ENCODE measurements at regions not wholly inside any gene's neighbourhood (a gene's known extent, or its start where the extent isn't known, plus 50 kb on each side); places are given as distances from the start of the nearest gene placed in this dataset.

DNA sequence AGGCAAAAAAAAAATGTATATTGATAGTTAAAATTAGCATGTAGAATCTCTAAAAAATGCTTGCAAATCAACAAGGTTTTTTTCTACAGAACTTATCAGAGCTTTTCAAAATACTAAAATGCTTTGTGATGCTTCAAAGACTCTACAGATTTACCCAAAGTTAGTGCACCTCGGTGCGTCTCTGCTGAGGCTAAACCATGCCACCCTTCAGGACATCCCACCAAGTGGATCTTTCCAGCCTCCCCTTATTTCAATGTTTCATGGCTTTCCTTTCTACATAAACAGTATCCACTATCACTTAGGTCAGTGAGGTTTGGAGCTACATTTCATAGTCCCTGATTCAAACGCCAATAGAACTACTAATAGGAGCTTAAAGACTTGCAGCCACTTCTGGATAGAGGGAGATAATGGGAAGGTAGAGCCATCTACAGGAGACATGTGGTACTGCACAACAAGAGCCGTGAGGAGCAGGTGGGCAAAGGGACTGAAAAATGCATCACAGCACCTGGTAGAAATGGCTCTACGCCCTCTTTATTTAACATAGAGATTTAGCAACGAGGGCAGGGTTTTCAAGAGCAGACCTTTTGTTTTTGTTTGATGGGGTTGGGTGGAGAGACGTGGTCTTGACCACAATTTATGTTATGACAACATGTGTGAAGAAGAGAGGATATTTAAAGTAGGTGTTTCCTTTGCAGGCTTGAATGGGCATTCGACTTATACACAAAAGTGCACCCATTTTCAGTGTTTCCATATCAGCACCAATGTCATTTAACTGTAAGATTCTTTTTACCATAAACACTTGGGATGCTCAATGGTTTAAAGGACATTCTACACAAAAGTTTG is 56.1 kb upstream of the SLC35G4 start:
- DNase-seq (ENCODE audit: low read depth) = peak; percentile 6

DNA sequence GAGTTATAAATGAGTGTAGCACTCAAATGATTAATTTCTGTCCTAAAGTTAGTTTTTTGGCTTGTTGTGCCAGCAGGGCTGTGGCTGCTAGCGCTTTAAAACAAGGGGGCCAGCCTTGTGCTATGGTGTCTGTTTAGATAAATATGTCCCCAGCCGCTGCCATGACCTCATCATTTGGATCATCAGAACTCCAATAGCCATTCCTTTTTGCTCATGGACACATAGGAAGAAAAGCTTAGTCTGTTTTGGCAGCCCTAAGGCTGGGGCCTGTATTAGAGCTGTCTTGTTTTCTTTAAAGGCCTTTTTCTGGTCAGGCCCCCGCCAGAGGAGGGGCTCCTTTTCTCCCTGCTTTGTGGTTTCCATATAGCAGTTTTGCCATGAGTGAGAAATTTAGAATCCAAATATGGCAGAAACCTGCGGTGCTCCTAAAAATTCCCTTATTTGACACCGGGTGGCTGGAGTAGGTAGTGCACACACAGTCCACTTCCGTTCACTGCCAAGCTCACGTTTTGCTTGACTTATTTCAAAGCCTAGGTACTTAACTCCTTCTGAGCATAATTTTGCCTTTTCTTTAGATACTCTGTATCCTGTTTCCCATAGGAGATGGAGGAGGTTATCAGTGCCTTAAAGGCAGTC is 60.4 kb upstream of the SLC35G4 start:
- no peak for DNase-seq (ENCODE audit: low read depth)

DNA sequence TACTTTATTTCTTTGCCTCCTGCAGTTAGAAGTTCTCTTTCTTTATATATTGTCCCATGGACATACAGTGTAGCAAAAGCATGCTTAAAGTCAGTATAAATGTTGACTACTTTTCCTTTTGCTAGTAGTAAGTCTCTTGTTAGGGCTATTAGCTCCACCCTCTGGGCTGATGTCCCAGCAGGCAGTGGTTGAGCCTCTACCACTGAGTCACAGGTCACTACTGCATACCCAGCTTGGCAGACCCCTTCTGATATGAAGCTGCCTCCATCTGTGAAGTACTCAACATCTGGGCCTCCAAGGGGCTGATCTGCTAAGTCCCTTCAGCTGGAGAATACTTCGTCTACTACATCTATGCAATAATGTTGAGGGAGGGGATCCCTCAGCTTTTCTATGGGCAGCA is 61.0 kb upstream of the SLC35G4 start:
- no peak for DNase-seq (ENCODE audit: low read depth)

DNA sequence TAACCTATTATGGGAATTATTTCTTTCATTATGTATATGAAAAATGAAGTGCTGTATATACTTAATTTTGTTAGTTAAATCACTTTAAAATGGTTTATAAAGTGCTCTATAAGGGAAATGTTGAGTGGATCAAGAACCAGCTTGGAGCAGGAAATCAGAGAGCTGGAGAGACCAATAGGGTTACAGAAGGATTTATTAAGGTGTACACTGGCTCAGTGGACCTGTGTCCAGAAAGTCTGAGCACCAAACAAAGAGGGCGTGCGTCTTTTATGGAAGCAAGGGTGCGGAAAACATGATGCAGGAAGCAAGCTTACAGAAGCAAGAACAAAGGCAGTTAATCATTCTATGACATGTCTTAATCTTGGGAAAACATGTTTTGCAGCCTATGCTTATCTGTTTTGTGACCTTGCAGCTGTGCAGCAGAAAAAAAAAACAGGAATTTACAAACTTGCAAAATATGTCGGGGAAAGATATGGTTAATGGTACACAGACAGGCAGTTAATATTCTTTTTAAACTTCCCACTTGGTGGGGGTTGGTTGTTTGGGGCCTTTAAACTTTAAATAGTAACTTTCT is 65.2 kb upstream of the SLC35G4 start:
- no peak for DNase-seq (ENCODE audit: low read depth)

DNA sequence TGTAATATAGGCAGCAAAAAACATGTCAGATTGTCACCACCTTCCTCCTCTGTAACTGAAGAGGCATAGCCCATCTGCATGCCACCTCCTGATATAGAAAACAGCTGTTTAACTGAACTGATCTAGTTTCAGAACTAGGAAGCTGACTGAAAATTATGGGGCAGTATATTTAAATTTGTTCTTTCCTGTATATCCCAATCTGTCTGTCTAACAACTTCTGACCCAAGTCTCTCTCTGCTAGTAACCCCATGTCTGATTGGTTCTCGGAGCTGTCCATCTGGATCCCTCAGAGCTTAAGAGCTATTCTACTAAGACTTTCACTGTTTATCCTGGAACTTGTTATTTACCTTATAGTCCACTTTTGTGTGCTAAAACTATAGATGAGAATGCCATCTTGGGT is 68.2 kb upstream of the SLC35G4 start:
- DNase-seq (ENCODE audit: low read depth) = no peak

DNA sequence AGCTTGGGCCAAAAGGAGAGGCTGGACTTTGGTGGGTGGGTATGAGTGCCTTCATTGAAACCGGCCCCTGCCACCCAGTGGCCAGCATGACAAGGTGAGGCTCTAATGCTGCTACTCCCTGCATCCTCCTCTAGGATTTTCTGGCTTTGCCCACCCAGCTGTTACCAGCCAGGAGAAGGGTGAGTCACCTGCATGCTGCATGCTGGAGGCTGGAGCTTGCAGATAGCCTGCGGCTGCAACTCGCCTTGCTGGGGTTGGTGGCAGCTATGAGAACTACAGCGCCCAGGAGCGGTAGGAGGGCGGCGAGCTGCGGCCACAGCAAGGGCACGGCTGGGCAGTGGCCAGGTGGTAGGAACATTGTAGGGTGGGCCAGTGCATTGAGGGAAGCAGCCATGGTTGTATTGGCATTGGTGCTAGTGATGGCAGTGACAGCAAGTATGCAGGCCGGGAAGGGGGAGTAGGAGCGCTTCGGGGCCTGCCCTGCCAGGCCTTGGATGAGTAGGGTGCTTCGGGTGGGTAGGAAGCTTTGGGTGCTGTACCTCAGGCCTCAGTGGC is 75.4 kb upstream of the SLC35G4 start:
- no peak for DNase-seq (ENCODE audit: low read depth)

DNA sequence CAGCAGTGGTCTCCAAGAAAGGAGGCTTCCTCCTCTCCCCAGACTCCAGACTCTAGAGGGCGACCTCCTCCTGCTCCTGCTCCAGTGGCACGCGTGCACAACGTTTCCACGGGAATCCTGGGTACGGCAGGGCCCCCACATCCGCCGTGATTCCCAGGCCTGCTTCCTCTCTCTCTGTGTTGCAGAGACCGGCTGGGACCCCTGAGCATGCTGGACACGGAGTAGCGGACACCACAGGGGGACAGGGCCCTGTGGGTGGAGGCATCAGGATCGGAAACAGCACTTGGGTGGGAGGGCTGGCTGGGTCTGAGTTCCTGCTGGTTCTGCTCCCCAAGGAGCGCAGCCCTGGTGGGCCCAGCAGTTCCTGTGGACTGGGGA is 75.9 kb upstream of the SLC35G4 start:
- no peak for DNase-seq (ENCODE audit: low read depth)

DNA sequence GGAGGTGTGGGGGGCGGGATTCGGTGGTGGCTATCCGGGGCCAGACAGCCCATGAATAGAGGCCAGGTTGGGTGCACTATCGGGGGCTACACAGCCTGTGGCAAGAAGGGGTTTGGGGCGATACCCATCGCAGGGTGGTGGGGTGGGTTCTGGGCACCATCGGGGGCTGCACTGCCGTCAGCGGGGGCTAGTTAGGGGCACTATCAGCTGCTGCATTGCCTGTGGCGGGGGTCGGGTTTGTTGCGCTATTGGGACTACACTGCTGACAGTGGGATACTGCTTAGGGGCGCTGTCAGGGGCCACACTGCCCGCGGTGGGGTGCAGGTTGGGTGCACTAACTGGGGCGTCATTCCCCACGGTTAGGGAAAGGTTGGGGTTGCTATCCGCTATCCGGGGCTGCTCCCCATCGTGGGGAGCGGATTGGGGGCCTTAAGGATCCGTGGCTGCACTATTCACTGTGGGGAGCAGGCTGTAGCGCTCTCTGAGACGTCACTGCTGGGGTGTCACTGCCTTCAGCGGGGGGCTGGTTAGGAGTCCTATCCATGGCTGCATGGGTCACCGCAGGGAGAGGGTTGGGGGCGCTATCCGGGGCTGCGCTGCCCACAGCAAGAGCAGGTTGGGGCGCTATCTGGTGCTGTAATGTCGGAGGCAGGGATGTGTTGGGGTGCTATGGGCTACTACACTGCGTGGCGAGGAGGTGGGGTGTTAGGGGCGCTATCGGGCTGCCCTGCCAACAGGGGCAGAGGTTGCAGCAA is 76.5 kb upstream of the SLC35G4 start:
- no peak for DNase-seq (ENCODE audit: low read depth)

DNA sequence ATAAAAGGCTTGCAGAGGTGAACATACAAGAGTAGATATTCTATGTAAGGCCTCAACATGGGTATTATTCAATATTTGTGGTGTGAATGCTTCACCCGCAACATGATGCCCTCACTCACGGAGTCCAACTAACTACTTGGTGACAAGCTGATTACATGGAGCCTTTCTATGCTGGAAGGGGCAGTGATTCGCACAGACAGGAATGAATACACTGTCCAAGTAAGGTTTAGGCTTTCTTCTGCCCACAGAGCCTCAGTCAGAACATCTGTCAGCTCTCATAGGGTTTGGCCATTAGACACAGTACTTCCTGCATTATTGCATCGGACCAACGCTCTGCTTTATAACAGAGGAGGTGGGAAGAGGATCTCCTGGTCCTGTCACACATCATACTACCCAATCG is 80.3 kb upstream of the SLC35G4 start:
- DNase-seq (ENCODE audit: low read depth) = no peak

DNA sequence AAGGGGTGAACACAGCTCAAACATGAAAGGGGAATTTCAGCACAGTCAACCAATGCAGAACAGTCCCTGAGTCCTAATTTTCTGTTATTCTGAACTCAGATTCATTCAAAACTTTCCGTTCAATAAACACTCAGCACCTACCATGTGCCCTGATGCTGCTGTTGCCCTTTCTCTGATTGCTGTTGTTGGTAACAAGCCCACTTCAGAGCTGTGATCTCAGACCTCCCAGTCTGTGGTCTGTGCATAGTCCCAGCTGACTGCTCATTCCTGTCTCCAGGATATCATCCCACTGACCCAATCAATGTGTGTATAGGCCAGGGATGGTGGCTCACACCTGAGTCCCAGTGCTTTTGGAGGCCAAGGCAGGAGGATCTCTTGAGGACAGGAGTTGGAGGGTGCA is 82.7 kb upstream of the SLC35G4 start:
- no peak for DNase-seq (ENCODE audit: low read depth)

DNA sequence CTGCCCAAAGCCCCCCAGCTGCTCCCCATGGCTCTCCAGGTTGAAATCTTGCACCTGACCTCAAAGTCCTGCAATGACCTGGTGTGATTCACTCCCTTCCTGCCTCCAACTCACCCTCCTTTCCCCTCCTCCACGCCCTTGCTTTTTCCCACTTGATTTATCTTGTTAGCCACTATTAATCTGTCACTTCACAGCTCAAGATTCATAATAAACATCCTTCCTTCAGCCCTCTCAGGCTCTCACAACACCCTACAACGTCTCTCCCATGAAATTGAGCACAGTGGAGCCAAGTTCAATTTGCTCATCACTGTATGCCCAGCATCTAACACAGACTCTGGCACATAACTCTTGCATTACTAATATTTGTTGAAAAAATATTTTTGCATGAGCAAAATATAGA is 85.6 kb upstream of the SLC35G4 start:
- no peak for DNase-seq (ENCODE audit: low read depth)

DNA sequence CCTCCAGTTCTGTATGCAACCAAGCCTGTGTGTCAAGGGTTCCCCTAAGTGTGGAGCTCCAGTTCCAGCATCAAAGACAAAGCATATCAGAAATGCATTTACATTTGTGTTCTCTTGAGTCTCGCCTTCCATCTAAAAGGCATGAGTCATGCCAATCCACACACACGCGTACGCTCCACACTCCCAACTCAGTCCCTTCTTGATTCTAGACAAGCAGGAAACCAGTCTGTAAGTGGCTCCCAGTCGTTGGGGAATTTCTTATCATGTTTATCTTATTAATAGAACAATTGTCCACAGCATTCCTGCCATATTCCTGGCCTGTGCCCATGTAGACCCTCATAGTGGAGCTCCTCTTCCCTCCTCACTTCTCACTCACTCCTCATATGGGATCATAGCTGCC is 86.4 kb upstream of the SLC35G4 start:
- DNase-seq (ENCODE audit: low read depth) = no peak

DNA sequence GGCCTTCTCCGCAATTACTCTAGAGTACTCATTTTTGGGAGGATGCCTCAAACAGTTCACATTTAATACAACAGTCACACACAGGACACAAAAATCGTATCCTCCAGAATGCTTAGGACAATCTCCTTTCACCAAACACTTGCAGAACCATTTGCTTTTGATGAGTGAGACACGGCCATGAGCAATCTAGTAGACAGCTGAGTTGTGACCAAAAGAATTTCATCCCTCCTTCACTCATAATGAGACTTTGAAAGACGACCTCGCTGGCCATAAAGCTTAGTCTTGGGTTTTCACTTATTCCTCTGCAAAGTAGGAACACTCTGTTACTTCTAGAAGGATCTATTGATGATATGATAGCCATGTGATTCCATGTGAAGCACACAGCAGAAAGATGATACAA is 87.5 kb upstream of the SLC35G4 start:
- no peak for DNase-seq (ENCODE audit: low read depth)

DNA sequence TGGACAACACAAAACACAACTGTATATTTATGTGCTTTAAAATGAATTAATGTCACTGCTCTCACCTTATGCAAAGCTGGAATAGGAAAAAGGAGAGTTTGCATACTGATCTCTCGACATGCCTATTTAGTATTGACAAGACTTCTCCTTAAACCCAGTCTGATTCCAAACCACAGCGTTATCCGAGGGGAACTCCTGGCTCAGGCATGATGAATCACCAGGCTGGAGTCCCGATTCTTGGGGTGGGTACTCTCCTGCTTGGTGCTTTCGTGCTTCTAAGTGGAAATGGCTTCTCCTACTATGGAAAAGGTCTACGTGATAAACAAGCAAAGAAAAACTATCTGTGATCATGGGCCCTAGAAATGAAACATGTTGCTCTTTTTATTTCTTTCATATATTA is 88.9 kb upstream of the SLC35G4 start:
- no peak for DNase-seq (ENCODE audit: low read depth)

DNA sequence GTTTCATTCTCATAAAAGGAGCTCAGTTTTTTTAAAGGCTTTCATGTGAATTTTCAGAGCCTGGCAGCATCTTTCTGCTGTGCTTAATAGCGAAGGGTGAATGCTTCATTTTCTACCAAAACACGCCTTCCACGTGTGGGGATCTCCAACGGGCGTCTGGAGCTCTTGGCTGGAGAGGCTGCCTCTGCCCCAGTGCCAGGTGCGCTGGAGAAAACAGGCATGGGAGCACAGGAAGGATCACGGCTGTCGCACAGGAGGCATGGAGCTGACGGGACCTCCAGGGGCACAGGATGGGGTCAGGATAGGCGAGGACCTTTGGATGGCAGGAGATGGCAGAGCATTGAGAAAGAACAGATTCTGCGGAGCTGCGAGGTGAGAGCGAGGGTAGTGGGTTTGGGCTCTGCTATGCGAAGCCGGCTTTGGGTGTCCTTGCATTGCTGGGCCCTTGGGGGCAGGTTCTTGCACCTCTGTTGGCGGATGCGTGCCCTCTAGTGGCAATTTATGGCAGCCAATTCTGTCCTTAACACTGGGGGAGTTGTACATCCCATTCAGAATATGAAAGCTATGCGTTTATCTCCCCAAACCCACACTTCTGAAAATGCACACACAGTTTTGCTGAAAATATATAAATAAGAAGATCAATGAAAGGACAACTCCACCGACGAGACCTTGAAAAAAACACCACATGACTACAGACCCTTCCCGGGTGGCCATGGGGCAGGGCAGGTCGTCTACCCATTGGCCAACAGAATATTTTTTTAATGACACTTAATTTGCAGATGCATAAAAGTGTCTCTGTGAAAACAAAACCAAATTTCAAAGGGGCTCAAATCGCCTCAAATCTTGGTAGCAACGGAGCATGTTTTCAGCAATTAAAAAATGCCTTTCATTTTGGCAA is 90.4 kb upstream of the SLC35G4 start:
- DNase-seq (ENCODE audit: low read depth) = peak; percentile 40

DNA sequence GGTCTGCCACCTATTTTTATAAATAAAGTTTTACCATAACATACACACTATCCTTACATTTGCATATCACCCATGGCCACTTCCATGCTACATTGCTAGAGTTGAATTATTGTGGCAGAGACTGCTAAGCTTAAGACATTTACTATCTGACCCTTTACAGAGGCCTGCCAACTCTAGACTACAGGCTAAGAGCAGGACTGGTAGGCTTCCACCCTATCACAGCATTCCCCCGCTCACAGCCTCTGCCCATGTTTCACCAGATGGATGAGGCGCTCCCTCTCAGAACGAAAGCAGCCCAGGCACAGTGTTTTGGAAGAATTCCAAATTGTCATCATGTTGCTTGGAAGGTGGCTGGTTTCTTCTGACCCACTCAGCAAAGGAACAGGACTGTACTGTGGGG is 91.7 kb upstream of the SLC35G4 start:
- DNase-seq (ENCODE audit: low read depth) = no peak

DNA sequence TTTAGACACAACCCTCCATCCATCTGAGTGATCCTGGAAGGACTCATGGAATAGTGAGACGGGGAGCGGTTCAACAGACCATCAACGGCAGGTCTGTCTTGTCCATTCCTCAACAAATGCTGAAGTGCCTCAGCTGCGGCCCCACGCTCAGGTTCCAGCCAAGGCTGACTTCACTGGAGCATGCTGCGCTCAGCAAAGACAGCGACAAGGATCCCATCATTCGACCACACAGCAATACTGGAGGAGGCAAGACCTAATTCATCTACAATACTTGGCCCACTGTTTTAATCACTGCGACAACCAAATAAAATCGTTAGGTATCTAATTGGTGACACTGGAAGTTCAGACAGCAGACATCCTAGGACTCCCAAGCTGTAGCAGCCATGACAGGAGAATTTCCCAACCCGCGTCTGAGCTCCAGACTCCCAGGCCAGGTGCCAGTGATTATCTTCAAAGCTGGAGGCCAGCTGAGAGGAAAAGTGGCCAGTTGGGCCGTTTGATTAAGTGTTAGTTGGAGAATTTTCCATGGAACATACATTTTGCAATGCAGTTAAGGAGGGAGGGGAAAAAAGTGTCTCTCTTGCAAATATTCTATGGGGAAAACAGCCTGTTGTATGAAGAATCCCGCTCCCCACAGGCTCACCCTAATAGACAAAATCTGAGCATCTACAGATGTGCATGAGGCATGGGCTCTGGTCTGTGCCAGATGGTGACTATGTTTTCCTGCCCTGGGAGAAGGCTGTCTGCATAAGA is 92.5 kb upstream of the SLC35G4 start:
- DNase-seq (ENCODE audit: low read depth) = no peak

DNA sequence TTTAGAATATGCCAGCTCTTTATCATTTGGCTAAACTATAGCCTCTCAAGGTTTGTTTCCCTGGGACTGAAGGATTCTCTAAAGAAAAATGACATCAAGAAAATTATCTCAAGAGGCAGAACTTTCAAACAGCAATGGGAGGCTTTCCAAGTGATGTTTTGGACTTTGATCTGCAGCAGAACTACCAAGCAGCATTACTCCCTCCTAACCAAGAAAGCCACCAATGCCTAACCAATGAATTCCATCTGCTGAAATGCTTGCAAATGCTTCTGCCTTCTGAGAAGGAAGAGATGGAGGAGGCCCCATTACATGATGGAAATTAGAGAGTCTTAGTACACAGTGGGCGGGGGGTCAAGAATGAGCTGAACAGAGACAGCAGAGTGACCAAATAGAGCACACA is 95.1 kb upstream of the SLC35G4 start:
- no peak for DNase-seq (ENCODE audit: low read depth)

DNA sequence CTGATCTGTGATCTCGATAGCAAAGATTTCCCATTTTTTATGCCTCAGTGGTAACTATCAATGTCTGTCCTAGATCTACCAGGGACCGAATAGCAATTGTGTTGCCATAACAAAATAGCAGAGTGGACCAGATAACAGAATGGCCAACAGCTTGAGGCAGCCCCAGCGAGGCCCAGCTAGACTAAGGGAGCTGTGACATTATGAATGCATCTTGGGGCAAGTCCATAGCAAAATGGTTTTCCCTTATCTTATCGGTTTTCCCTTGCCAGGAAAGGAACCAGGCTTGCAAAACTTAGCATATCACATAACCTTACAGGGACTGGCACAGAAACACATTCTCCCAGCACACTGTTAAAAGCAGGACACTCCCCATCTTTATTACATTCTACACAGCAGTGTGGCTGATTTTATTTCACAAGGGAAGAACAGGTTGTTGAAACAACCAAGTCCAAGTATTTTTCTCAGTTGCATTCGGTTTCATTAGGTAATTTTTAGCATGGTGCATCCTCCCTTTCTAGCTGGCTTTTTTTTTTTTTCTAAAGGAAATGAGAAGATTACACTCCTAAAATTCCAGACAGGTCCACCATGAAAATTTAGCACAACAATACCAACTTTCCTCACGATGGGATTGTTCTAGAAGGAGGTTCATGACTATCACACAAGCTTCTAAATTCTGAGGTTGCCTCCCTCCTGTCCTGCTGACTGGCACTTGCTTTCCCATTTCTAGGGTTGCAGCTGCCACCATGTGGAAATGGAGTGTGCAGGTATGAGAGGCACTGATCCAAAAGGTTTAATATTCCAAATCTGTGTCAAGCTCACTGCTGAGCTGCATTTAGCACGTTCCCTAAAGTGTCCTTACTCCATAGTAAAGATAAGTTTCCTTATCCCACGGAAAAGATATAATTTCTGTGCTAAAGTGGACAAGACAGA is 97.0 kb upstream of the SLC35G4 start:
- no peak for DNase-seq (ENCODE audit: low read depth)
